H1 (cell line): ENCODE measurements at regions not wholly inside any gene's neighbourhood (a gene's known extent, or its start where the extent isn't known, plus 50 kb on each side); places are given as distances from the start of the nearest gene placed in this dataset.

Source experiments
- ASH2L ChIP-seq: fragments of 200-600, 300-600 bp; sonication (generic); IDR thresholded peaks from one replicate; pipeline ENCODE4 v1.7.1; 2017; ENCODE audit warnings: low read length
- CHD7 ChIP-seq: fragments of 300-600 bp; sonication (generic); IDR thresholded peaks from 2 replicates; pipeline ENCODE4 v1.7.1; 2012; ENCODE audit warnings: low read length, moderate library complexity, mild to moderate bottlenecking, inconsistent platforms; ENCODE audit not compliant: insufficient replicate concordance
- TAF1 ChIP-seq: IDR thresholded peaks from 2 replicates; pipeline ENCODE4 v1.6.1; 2011; ENCODE audit warnings: mild to moderate bottlenecking, low read depth, low read length

GRCh38 chr3:106699122-106699521 is 678.1 kb upstream of the CCDC54 start (continued):
- TF ChIP-seq CHD7 = no peak
- no peak for TF ChIP-seq TAF1
- TF ChIP-seq ASH2L = no peak
